ENCODE measurements at regions not wholly inside any gene's neighbourhood (a gene's known extent, or its start where the extent isn't known, plus 50 kb on each side); places are given as distances from the start of the nearest gene placed in this dataset.

DNA sequence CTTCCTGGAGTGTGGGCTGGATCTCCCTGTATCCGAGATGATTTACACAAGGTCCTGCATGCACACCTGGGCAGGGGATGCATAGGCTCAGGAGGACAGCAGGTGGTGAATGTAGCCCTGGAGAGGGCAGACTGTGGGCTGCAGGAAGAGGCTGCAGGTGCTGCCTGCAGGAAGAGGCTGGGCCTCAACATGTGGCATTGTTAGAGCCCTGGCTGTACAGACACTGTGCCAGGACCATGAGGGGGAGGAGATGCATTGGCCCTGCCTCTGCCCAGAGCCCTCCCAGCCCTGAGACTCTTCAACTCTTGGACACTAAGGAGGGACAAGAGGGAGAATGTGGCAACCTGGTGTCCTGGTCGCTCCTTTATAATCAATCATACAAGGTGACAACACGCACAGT is 392.8 kb downstream of the TNS1 start:
- H3K4me3 ChIP-seq (replicated peaks in 1 of 3; ENCODE audit: low read depth in 2 of 3, low read length in 3 of 3) = no peak overlapping the region
- H3K27me3 ChIP-seq (ENCODE audit: control insufficient read depth in 2 of 2, insufficient read depth in 2 of 2, low read length in 2 of 2) = no peaks in the 10 kb centered on the region
- H2AFZ ChIP-seq (ENCODE audit: insufficient read depth, low read depth, low read length, poor library complexity, severe bottlenecking) = no peak overlapping the region
- Mint-ChIP-seq H3K27me3 (ENCODE audit: low read depth in 3 of 3) (peaks cover 6 to 11% (median 8%) of the 10 kb centered on the region in 3 donors), H3K9me3 (no peaks in the 10 kb centered on the region), H3K4me1 (peaks cover 3% of the 10 kb centered on the region), H3K36me3 (no peaks in the 10 kb centered on the region), H3K27ac (no peak overlapping the region), H3K4me3 (no peak overlapping the region)
- H3K4me1 ChIP-seq (ENCODE audit: control insufficient read depth in 1 of 2, insufficient read depth in 2 of 2, low read length in 2 of 2) = no peaks in the 10 kb centered on the region
- no peaks in the 10 kb centered on the region for H4K20me1 ChIP-seq (ENCODE audit: insufficient read depth, low read length)
- no peak overlapping the region for H3K9ac ChIP-seq (ENCODE audit: insufficient read depth, low read length, poor library complexity, severe bottlenecking)
- H3K9me3 ChIP-seq (replicated peaks in 1 of 2; ENCODE audit: control insufficient read depth in 1 of 2, insufficient read depth in 1 of 2, low read length in 2 of 2) = no peaks in the 10 kb centered on the region
- TF ChIP-seq, protein P1, sequence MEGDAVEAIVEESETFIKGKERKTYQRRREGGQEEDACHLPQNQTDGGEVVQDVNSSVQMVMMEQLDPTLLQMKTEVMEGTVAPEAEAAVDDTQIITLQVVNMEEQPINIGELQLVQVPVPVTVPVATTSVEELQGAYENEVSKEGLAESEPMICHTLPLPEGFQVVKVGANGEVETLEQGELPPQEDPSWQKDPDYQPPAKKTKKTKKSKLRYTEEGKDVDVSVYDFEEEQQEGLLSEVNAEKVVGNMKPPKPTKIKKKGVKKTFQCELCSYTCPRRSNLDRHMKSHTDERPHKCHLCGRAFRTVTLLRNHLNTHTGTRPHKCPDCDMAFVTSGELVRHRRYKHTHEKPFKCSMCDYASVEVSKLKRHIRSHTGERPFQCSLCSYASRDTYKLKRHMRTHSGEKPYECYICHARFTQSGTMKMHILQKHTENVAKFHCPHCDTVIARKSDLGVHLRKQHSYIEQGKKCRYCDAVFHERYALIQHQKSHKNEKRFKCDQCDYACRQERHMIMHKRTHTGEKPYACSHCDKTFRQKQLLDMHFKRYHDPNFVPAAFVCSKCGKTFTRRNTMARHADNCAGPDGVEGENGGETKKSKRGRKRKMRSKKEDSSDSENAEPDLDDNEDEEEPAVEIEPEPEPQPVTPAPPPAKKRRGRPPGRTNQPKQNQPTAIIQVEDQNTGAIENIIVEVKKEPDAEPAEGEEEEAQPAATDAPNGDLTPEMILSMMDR (IDR thresholded peaks at IDR 0.05) = no peak
- DNase-seq = no peak
- no peak overlapping the region for H3K4me2 ChIP-seq (replicated peaks; ENCODE audit: extremely low read depth, low read length, poor library complexity, severe bottlenecking)
- intact Hi-C loops (cut with micrococcal nuclease) = no loop called here
- WGBS (ENCODE audit: insufficient coverage) = 88% methylated on average over 3 of the region's 3 CpGs
- no peak overlapping the region for H3K27ac ChIP-seq (ENCODE audit: low read depth in 1 of 2, low read length in 2 of 2)
- H3K36me3 ChIP-seq (replicated peaks in 1 of 2; ENCODE audit: control insufficient read depth in 1 of 2, insufficient read depth in 2 of 2, low read length in 2 of 2) = no peaks in the 10 kb centered on the region
- no peaks in the 10 kb centered on the region for H3K79me2 ChIP-seq (ENCODE audit: insufficient read depth, low read length)

DNA sequence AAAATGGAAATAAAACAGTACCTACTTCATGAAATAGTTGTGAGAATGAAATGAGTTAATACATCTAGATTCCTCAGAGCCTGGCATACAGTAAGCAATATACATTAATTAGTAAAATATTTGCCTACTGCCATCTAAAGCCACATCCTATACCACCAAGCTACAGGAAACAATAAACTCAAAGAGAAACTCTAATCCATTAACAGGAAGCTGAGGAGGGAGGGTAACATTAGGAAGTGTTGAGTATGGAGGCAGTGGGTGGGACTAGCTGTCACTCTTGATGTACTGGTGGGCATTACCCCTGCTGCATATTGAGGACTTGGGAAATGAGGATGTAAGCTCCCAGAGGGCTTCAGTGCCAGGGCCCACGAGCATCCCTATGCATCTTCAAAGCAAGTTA is 396.5 kb downstream of the TNS1 start:
- TF ChIP-seq, protein P1 (IDR thresholded peaks at IDR 0.05) = no peak
- no peak overlapping the region for H3K27ac Mint-ChIP-seq
- no peaks in the 10 kb centered on the region for H3K36me3 Mint-ChIP-seq
- H3K9me3 ChIP-seq (replicated peaks in 1 of 2; ENCODE audit: control insufficient read depth in 1 of 2, insufficient read depth in 1 of 2, low read length in 2 of 2) = no peaks in the 10 kb centered on the region
- H2AFZ ChIP-seq (ENCODE audit: insufficient read depth, low read depth, low read length, poor library complexity, severe bottlenecking) = no peak overlapping the region
- no peak for DNase-seq
- no peaks in the 10 kb centered on the region for H3K9me3 Mint-ChIP-seq
- no peaks in the 10 kb centered on the region for H3K36me3 ChIP-seq (replicated peaks in 1 of 2; ENCODE audit: control insufficient read depth in 1 of 2, insufficient read depth in 2 of 2, low read length in 2 of 2)
- no peaks in the 10 kb centered on the region for H3K4me1 Mint-ChIP-seq
- intact Hi-C loops (cut with micrococcal nuclease) = no loop called here
- H3K27me3 ChIP-seq (ENCODE audit: control insufficient read depth in 2 of 2, insufficient read depth in 2 of 2, low read length in 2 of 2) = no peaks in the 10 kb centered on the region
- H3K4me2 ChIP-seq (replicated peaks; ENCODE audit: extremely low read depth, low read length, poor library complexity, severe bottlenecking) = no peak overlapping the region
- H3K27me3 Mint-ChIP-seq (ENCODE audit: low read depth in 3 of 3) = peaks cover 8 to 17% (median 11%) of the 10 kb centered on the region in 3 donors
- no peaks in the 10 kb centered on the region for H4K20me1 ChIP-seq (ENCODE audit: insufficient read depth, low read length)
- H3K9ac ChIP-seq (ENCODE audit: insufficient read depth, low read length, poor library complexity, severe bottlenecking) = no peak overlapping the region
- H3K79me2 ChIP-seq (ENCODE audit: insufficient read depth, low read length) = no peaks in the 10 kb centered on the region
- WGBS (ENCODE audit: insufficient coverage) = 50% methylated on average over 1 of the region's 1 CpG
- no peak overlapping the region for H3K4me3 ChIP-seq (replicated peaks in 1 of 3; ENCODE audit: low read depth in 2 of 3, low read length in 3 of 3)
- no peaks in the 10 kb centered on the region for H3K4me1 ChIP-seq (ENCODE audit: control insufficient read depth in 1 of 2, insufficient read depth in 2 of 2, low read length in 2 of 2)
- no peak overlapping the region for H3K4me3 Mint-ChIP-seq
- H3K27ac ChIP-seq (ENCODE audit: low read depth in 1 of 2, low read length in 2 of 2) = no peak overlapping the region

All from CD14-positive monocyte (primary cell).